Stimulated activated naive CD4-positive, alpha-beta T cell (primary cell): ENCODE measurements at regions not wholly inside any gene's neighbourhood (a gene's known extent, or its start where the extent isn't known, plus 50 kb on each side); places are given as distances from the start of the nearest gene placed in this dataset.

Source experiments
- DNase-seq, 6 experiments: peaks; one replicate each; lab custom pipeline; 2025; lab: John Stamatoyannopoulos, UW

DNA sequence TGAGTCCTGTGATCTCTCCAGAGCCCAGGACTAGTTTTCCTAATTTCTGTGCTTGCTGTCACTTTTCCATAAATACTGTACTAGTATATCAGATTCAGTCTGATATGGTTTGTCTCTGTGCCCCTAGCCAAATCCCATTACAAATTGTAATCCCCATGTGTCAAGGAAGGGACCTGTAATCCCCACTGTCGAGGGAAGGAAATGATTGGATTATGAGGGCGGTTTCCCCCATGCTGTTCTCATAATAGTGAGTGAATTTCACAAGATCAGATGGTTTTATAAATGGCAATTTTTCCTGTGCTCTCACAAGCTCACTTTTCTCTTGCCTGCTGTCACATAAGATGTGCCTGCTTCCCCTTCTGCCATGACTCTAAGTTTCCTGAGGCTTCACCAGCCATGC, 54.8 kb upstream of the IFRD1 start:
- DNase-seq, result no peak

DNA sequence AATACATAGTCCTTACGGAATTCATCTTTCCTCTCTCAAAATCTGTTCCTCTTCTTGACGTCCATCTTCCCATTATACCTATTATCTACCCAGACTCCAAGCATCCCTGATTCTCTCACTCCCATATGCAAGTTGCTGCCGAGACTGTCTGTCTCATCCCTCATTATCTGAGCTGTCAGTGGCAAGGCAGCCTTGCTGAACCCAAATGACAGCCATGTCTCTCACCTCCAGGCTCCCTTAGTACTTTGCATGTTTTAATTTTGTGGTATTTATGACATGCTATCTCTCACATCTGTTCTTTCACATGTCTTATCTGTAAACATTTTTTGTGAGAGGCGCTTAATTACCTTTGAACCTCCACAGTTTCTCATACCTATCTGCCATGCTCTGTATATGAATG, 54.4 kb upstream of the IFRD1 start:
- DNase-seq, result no peak

- DNase-seq, result peak in 1 of 6 experiments; percentile 6
Measured at GRCh38 chr7:112398534-112398933, 51.7 kb upstream of the IFRD1 start.

DNA sequence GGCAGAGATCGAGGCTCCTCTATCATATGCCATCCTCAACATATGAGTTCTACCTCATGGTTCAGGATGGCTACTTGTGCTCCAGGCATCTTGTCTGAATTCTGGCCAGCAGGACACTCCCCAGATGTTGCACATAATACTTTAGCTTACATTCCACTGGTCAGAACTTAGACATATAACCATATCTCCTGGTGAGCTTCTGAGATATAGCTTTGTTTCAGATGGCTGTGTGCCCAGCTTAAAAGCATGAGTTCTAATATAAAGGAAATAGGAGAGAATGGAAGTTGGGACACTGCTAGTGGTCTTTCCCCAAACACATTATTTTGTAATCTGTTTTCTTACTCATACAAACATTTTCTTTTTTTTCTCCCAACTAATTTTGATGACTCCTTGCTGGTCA, 50.8 kb upstream of the IFRD1 start:
- no peak for DNase-seq

GRCh38 chr7:112400141-112400540, 50.1 kb upstream of the IFRD1 start:
- no peak for DNase-seq
